ENCODE measurements at regions not wholly inside any gene's neighbourhood (a gene's known extent, or its start where the extent isn't known, plus 50 kb on each side); places are given as distances from the start of the nearest gene placed in this dataset.

DNA sequence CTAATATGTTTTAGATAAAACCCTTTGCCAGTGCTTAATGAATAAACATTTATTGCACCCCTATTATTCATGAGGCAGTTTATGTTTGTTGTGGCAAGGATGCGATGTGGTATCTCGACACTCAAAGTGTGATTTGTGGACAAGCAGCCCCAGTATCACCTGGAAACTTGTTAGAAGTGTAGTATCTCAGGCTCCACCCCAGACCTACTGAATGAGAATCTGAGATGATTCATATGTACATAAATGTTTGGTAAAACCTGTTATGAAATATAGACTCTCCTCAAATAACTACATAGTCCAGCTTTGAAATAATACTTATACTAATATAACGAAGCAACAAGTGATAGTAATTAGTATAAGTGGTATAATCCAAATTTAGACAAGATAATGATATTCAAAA, 914.8 kb downstream of the TUSC7 start:
- intact Hi-C loops (cut with DNase I) = no loop called here
- DNase-seq (ENCODE audit: low spot score) (no peak), ATAC-seq (no peak)

DNA sequence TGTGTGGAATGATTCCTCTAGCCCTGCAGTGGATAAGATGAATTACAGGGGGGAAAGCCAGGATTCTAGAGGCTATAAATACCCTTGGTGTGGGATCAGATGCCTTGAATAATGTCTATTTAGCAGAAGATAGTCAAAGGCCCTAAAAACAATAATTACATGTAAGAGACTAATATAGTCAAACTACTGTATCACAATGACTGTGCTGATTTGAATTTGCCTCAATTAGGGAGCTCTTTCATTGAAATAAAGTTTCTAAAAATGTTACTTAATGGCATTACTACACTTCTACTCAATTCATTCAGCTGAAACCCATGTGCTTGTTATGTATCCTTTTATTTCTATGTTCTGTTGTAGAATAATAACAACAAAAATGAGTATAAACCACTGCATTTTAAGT, 915.6 kb downstream of the TUSC7 start:
- ATAC-seq = no peak
- intact Hi-C loops (cut with DNase I) = no loop called here
- no peak for DNase-seq (ENCODE audit: low spot score)

DNA sequence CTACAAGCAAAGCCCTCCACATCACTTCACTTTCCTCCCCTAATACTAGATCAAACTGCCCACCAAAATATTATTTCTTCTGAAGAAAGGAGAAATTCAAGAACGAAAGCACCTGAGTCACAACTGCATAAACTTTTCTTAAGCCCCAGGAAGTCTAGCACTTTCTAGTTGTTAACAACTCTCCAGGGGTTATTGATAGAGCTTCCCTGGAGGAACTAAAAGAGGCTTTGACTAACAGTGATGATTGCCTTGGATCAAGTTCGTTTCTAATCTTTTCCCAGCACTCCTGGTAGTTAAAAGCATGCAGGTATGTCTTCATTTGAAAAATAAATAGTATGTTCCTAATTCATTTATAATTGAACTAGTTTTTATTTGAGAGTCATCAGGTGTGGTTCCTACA, 917.0 kb downstream of the TUSC7 start:
- no peak for ATAC-seq
- intact Hi-C loops (cut with DNase I) = no loop called here
- DNase-seq (ENCODE audit: low spot score) = no peak

DNA sequence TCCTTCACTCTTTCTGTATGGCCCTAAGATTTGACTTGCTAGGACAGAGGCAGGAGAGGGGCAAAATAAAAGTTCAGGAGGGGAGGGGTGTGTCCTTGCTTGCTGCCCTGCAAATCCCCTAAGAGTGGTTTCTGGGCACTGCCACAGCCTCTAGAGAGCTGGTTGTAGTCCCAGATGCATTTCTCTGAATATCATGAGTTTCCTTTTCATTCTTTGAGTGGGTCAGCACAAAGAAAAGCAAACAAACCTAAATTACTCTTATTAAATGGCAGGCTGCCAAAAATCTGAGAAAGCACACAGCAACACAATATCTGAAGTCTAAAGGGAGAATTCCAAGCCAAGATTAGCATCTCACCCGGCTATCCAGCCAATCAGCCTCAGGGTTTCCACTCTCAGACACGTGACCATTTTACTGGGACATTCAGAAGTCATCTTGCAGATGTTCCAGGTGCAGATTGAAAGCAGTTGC, 919.3 kb downstream of the TUSC7 start:
- peak; percentile 97 for ATAC-seq
- DNase-seq (ENCODE audit: low spot score) = no peak
- intact Hi-C loops (cut with DNase I) = no loop called here

DNA sequence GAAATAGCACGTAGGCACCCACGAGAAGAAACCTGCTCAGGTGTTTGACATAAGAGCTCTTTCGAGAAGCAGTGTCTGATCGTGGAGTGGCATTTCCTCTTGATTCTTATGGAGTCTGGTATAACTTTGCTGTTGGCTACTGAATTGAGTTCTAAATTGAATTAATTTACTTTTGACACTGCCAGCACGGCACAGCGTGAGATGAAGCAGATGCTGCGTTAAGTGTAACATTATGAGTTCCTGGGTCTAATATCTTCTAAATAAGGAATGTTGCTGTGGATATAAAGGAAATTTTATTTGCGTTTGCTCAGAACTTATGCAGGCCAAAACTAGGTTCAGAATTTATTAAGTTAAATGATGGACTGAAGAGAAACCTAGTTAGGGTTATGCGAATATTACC, 919.9 kb downstream of the TUSC7 start:
- ATAC-seq (no peak), DNase-seq (ENCODE audit: low spot score) (no peak)
- intact Hi-C loops (cut with DNase I) = no loop called here

DNA sequence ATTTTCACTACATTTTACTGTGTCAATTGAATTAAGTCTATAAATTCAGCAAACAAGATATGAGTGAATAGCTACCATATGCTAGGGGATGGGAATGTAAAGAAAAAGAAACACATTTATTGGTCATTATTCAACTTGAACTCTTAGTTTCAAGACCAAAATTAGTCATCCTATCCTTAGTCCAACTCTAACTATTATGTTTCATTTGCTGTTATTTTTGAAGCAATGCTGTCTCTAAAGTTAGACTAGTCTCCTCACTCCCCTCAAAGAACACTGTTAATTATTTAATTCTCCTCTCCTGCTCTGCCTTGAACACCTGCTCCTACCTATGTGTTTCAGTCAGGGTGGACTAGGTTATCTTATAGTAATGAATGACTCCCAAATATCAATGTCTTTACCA, 920.9 kb downstream of the TUSC7 start:
- intact Hi-C loops (cut with DNase I) = no loop called here
- DNase-seq (ENCODE audit: low spot score) (no peak), ATAC-seq (no peak)

DNA sequence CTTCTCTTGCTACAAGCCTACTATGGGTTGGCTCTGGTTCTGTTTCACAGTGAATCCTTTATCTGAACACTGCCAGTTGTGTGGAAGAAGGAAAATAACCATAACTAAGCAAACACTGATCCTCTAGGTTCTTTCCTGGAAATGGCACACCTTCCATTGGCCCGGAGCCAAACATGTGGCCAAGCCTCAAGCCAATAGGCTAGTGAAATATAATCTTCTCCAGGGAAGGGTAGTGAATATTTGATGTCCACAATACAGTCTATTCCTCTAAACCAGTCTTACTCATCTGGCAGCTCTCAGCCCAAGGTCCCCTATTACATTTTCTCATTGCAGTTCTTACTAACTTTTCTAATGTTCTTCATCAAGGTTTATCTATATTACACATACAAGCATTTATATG, 921.3 kb downstream of the TUSC7 start:
- ATAC-seq (no peak), DNase-seq (ENCODE audit: low spot score) (peak; percentile 59)
- intact Hi-C loops (cut with DNase I) = no loop called here

DNA sequence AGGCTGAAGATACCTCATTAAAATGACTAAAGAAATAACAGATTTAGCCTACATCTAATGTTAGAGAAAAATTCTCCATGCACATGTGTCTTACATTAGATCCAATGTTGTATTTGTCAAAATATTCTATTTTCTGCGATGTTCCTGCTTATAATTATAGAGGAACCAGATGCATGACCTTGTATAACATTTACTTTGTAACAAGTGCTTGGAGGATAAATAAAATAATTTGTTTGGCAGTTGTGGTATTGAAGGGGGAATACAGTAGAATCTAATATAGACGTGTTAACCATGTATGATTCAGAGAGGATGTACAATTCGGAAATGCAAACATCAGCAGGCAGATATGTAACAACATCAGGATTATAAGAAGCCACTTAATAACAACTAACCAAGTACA, 922.2 kb downstream of the TUSC7 start:
- no peak for ATAC-seq
- intact Hi-C loops (cut with DNase I) = no loop called here
- no peak for DNase-seq (ENCODE audit: low spot score)

DNA sequence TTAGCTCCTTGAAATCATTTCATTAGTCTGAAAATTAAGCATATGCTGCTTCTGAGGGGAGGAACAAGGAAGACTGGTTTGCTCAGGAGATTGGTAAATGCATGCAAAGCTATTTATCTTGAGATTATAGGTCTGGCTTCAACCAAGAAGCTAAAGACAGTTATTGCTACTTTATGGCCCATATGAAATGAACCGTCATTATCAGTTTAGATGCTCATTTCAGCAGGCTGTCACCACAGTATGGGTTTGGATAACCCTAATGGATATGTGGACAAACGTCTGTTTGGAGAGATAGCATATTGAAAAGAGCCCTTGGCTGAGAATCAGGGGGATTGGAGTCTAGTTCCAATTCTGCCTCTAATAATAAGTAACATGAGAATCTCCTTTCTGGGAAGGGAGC, 922.6 kb downstream of the TUSC7 start:
- DNase-seq (ENCODE audit: low spot score) (no peak), ATAC-seq (no peak)
- intact Hi-C loops (cut with DNase I) = no loop called here

DNA sequence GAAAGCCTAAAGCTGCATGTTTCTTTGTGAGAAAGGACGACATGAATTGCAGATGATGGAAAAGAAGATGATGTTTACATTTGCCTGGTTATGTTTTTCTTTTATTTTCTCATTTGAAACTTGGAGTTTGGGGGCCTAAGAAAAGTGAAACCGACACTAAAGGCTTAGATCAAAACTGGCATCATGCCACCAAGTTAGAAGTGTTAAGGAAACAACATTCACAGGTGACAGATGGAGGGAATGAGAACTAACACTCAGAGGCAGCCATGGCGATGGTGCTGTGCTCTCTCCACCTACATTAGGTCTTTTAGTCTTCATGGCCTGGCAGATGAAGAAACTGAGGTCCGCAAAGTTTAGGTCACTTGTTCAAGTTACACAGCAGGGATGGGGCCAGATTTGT, 923.6 kb downstream of the TUSC7 start:
- intact Hi-C loops (cut with DNase I) = no loop called here
- DNase-seq (ENCODE audit: low spot score) = no peak
- ATAC-seq = no peak

DNA sequence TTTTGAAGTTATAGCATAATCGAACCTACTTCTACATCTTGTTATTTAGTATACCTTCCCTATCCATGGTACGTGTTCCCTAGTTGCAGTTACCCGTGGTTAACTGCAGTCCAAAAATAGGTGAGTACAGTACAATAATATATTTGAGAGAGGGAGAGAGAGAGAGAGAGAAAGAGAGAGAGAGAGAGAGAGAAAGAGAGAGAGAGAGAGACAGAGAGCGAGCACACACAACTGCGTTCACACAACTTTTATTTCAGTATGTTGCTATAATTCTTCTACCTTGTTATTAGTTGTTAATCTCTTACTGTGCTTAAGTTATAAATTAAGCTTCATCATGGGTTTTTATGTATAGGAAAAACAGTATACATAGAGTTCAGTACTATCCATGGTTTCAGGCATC, 928.1 kb downstream of the TUSC7 start:
- no peak for ATAC-seq

DNA sequence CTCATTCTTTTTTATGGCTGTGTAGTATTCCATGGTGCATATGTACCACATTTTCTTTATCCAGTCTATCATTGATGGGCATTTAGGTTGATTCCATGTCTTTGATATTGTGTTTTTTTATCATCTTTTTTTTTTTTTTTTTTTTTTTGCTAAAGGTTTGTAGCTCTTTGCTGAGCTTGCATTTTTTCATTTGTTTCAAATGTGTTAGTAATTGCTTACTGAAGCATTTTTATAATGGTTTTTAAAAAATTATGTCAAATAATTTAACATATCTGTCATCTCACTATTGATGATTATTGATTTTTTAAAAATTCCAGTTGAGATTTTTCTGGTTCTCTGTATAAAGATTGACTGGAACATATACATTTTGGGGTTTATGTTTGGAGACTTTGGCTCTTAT, 934.6 kb downstream of the TUSC7 start:
- intact Hi-C loops (cut with DNase I) = no loop called here
- no peak for ATAC-seq
- DNase-seq (ENCODE audit: low spot score) = no peak

More for the DNA sequence above, 928.1 kb downstream of the TUSC7 start:
- no peak for DNase-seq (ENCODE audit: low spot score)
- intact Hi-C loops (cut with DNase I) = no loop called here

DNA sequence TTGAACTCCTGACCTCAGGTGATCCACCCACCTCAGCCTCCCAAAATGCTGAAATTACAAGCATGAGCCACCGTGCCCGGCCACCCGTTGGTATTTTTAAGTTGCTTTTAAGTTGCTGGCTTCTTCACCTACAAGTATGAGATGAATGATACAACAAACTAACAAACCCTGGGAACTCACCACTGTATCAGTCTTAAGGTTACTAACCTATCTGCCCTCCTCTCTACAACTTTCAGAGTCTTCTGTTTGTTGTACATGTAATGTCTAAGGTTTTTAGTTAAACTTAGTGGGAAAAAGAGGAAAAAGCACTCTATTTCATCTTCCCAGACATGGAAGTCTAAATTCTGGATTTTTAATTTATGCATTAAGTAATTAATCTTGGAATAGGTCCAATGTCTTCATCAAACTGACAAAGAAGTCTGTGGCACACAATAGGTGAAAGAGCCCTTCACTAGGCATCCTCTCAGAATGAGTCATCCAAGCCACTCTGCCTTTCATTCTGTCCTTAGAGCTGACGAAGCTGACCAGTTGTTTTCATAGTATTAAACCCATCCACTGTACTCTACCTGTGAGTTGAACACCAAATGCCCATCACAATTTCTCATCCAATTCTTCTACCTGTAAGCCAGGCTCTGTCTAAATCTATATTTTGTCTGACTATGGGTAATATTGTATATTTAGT, 936.1 kb downstream of the TUSC7 start:
- ATAC-seq (no peak), DNase-seq (ENCODE audit: low spot score) (no peak)
- intact Hi-C loops (cut with DNase I) = no loop called here

DNA sequence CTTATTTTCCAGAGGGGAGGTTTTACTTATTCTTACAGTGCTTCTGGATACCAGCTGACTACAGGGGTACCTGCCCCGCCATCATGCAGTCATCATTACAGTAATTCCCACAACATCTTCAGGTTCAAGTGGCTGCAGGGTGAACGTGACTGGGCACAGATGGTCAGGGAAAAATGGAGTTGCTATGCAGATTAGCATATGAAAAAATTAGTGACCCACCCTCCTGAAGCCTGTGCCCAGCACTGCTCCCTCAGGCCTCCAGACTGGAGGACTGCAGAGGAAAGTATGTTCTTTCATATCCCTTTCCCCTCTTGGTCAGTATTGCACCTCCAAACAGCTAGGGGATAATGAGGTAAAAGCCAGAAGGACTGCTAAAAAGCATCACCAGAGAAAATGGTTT, 937.9 kb downstream of the TUSC7 start:
- intact Hi-C loops (cut with DNase I) = no loop called here
- ATAC-seq = no peak

DNA sequence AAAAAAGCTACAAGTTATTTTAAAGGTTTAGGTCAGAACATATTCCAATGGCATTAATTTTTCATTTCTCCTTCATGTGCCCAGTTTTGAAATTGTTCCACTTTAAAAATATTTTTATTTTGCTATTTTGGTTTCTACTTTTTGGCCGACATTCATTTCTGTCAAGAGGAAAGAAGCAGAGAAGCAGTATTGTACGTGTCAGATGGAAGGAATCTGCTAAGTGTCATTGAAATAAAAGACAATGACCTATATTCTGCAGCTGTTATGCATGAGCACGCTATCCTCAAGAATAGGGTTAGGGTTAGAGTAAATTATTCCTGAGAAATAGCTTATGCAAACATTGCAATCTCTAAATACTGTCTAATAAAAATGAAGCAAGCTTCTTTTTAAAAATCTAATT, 941.7 kb downstream of the TUSC7 start:
- ATAC-seq = no peak
- intact Hi-C loops (cut with DNase I) = no loop called here
- no peak for DNase-seq (ENCODE audit: low spot score)

More for the DNA sequence above, 937.9 kb downstream of the TUSC7 start:
- no peak for DNase-seq (ENCODE audit: low spot score)

DNA sequence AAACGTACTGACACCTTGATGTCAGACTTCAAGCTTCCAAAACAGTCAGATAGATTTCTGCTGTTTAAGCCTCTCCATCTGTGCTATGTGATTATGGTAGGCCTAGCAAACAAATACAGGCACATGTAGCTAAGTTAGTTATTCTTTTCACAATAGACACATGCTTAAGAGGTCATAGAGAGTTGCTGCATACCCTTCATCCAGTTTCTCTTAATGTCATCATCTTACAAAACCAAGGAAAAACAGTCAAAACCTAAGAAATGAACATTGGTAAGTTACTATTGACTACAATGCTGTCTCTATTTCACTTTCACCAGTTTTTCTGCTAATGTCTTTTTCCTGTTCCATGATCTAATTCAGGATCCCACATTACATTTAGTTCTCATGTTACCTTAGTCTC, 946.8 kb downstream of the TUSC7 start:
- ATAC-seq = no peak
- no peak for DNase-seq (ENCODE audit: low spot score)
- intact Hi-C loops (cut with DNase I) = no loop called here

DNA sequence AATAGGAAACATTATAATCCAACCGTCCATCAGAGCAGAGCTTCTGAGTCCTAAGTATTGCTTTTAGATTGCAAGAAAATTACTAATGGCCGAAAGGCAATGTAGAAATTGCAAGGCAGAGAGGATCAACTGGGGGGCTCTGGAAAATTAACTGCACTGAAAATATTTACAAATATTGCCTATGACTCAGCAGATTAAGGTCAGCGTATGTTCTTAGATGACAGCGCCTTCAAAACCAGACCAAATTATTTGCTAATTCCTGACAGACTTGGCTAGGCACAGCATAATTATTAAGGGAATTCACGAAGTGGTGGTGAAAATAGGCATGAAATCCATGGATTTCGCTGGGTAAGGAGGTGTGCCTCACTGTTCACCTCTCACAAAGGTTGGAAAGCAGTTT, 947.7 kb downstream of the TUSC7 start:
- DNase-seq (ENCODE audit: low spot score) (no peak), ATAC-seq (no peak)
- intact Hi-C loops (cut with DNase I) = no loop called here

DNA sequence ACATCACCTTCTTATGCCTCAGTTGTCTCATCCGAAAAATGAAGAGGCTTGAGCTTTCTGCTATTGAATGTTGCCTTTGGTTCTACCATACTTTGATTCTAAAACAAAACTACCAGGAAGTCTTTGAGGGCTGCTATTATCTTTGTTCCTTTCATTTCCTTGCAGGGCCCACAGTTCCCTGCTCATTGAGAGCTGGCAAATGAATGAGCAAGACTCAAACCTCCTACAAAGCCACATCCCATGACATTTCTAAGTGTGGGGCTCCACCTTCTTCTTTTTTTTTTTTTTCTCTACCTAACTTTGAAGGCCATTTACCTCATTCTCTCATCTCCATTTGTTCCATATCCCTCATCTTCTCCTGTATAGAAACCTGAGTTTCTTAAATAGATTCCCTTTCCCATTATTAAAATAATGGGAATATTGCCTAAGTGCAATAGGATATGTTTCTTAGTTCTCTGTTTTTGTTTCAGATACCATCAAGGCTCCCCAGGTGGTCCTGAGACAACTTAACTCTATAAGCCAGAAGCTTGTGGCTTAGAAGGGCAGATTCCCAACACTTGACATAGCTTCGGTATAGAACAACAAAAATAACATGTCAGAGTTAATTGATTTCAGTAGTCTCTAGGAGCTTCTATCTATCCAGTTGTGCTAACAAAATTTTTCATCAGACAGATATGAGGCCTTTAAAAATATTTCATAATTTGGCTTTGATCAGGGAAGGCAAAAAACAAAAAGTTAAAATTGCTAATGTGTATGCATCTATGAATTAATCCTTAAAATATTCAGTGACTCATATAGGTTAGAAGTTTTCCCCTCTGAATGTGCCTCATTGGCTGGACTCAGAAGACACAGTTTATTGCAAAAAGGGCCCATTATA, 951.6 kb downstream of the TUSC7 start:
- DNase-seq (ENCODE audit: low spot score) (no peak), ATAC-seq (no peak)
- intact Hi-C loops (cut with DNase I) = no loop called here

DNA sequence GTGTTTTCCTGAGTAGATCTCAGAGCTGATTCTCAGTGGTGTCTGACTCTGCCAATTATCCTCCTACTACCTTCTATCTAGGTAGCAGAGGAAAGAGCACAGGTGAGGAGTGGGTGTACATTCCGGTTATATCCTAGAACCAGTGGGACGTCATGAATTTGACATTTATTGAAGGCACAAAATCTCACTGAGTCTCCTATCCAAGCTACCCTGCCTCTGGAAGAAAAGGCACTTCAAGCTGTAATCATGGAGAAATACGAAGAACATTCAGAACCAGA, 952.2 kb downstream of the TUSC7 start:
- ATAC-seq = no peak
- no peak for DNase-seq (ENCODE audit: low spot score)
- intact Hi-C loops (cut with DNase I) = no loop called here

DNA sequence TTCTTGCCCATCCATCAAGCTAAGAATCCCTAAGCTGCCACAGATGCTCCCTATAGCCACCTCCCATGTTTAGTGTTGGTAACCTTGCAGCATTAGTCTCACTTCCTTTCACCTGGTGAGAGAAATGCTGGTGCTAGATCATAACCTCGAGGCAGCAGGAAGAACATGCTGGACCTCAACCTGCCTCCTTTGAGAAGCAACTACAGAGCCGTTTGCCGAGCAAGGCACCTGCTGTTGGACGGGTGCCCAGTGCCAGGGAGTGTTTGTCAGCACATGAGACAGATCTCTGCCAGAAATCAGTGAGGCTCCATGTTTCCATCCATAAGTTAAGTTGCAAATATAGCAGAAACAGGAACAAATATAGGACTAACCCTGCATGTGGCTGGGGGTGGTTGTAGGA, 955.7 kb downstream of the TUSC7 start:
- intact Hi-C loops (cut with DNase I) = no loop called here
- ATAC-seq = no peak
- DNase-seq (ENCODE audit: low spot score) = no peak

DNA sequence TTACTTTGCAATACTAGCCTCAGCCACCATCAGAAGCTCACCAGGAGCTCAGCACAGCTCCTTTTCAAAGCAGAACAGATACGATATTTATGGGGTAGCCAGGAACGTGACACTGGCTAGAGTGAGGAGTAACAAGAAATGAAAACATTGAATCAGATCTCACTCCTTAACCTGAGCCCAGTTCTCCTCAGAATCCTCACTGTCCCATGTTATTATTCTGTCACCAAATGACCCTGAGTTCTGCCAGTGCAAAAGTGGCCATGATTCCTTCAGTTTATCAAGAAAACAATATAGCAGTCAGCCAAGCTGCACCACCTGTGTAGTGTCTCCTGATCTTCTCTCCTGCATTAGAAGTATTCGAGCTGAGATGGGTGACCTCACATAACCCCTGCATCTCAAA, 956.7 kb downstream of the TUSC7 start:
- intact Hi-C loops (cut with DNase I) = no loop called here
- DNase-seq (ENCODE audit: low spot score) (no peak), ATAC-seq (no peak)

Data from sciatic nerve (tissue), 2 donors.